D341Med (cell line): ENCODE measurements at regions not wholly inside any gene's neighbourhood (a gene's known extent, or its start where the extent isn't known, plus 50 kb on each side); places are given as distances from the start of the nearest gene placed in this dataset.
"Not testable (repeated sequence)": the region's sequence is repeated elsewhere in the genome, so short reads cannot be mapped to it uniquely, and the experiment has no call there.

Experiments
- DNase-seq: peaks from one replicate; pipeline ENCODE4 v3.0.0; 2012; ENCODE audit warnings: low spot score

- DNase-seq, result no peak
Measured at GRCh38 chr2:192535956-192536921, 341.5 kb upstream of the TMEFF2 start.

- no peak for DNase-seq
Measured at GRCh38 chr2:192534072-192534471, 339.3 kb upstream of the TMEFF2 start.

- not testable (repeated sequence) for DNase-seq
Measured at GRCh38 chr2:192524642-192525251, 330.0 kb upstream of the TMEFF2 start.

- not testable (repeated sequence) for DNase-seq
Measured at GRCh38 chr2:192524214-192524613, 329.5 kb upstream of the TMEFF2 start.

- DNase-seq, result no peak
Measured at GRCh38 chr2:192515937-192516336, 321.2 kb upstream of the TMEFF2 start.

GRCh38 chr2:192513575-192513974, 318.8 kb upstream of the TMEFF2 start:
- DNase-seq, result no peak

GRCh38 chr2:192507836-192508450, 313.2 kb upstream of the TMEFF2 start:
- DNase-seq, result not testable (repeated sequence)

- no peak for DNase-seq
Measured at GRCh38 chr2:192500550-192501200, 305.9 kb upstream of the TMEFF2 start.

GRCh38 chr2:192499476-192499875, 304.7 kb upstream of the TMEFF2 start:
- no peak for DNase-seq

GRCh38 chr2:192498747-192499146, 304.0 kb upstream of the TMEFF2 start:
- DNase-seq, result no peak

GRCh38 chr2:192488158-192488557, 293.4 kb upstream of the TMEFF2 start:
- DNase-seq, result not testable (repeated sequence)

- no peak for DNase-seq
Measured at GRCh38 chr2:192487636-192488035, 292.9 kb upstream of the TMEFF2 start.

- no peak for DNase-seq
Measured at GRCh38 chr2:192484903-192485302, 290.2 kb upstream of the TMEFF2 start.

- no peak for DNase-seq
Measured at GRCh38 chr2:192480984-192481383, 286.3 kb upstream of the TMEFF2 start.

- DNase-seq, result no peak
Measured at GRCh38 chr2:192473331-192473730, 278.6 kb upstream of the TMEFF2 start.

GRCh38 chr2:192471982-192472381, 277.2 kb upstream of the TMEFF2 start:
- DNase-seq, result no peak

- no peak for DNase-seq
Measured at GRCh38 chr2:192469612-192470011, 274.9 kb upstream of the TMEFF2 start.

- no peak for DNase-seq
Measured at GRCh38 chr2:192467953-192468660, 273.4 kb upstream of the TMEFF2 start.

- DNase-seq, result no peak
Measured at GRCh38 chr2:192465141-192465540, 270.4 kb upstream of the TMEFF2 start.

- no peak for DNase-seq
Measured at GRCh38 chr2:192459422-192459821, 264.7 kb upstream of the TMEFF2 start.

GRCh38 chr2:192448881-192449280, 254.1 kb upstream of the TMEFF2 start:
- no peak for DNase-seq
